AG09319 (cell line): ENCODE measurements at regions not wholly inside any gene's neighbourhood (a gene's known extent, or its start where the extent isn't known, plus 50 kb on each side); places are given as distances from the start of the nearest gene placed in this dataset.

Source experiments
- DNase-seq: peaks from one replicate; pipeline ENCODE4 v3.0.0-alpha.2; 2010; ENCODE audit warnings: low read depth; ENCODE audit errors: extremely low read depth
- CTCF ChIP-seq: IDR thresholded peaks from 2 replicates; pipeline ENCODE4 v1.5.1; 2011; ENCODE audit warnings: low read depth, mild to moderate bottlenecking, inconsistent platforms, low read length, moderate library complexity

- no peak for TF ChIP-seq CTCF
- no peak for DNase-seq
Measured at GRCh38 chr12:107845226-107845979, 70.9 kb downstream of the ASCL4 start.

GRCh38 chr12:107845980-107846659, 71.6 kb downstream of the ASCL4 start:
- no peak for DNase-seq
- TF ChIP-seq CTCF: no peak

- DNase-seq: no peak
- TF ChIP-seq CTCF: no peak
Measured at GRCh38 chr12:107847430-107847829, 72.9 kb downstream of the ASCL4 start.

GRCh38 chr12:107847830-107848229, 73.3 kb downstream of the ASCL4 start:
- no peak for DNase-seq
- TF ChIP-seq CTCF: no peak

- no peak for DNase-seq
- TF ChIP-seq CTCF: no peak
Measured at GRCh38 chr12:107853479-107853878, 79.0 kb downstream of the ASCL4 start.

GRCh38 chr12:107855471-107855870, 81.0 kb downstream of the ASCL4 start:
- no peak for TF ChIP-seq CTCF

GRCh38 chr12:107856096-107856495, 81.6 kb downstream of the ASCL4 start:
- TF ChIP-seq CTCF: no peak

More at GRCh38 chr12:107855471-107855870, 81.0 kb downstream of the ASCL4 start:
- DNase-seq: no peak

More at GRCh38 chr12:107856096-107856495, 81.6 kb downstream of the ASCL4 start:
- DNase-seq: no peak
